ENCODE measurements at regions not wholly inside any gene's neighbourhood (a gene's known extent, or its start where the extent isn't known, plus 50 kb on each side); places are given as distances from the start of the nearest gene placed in this dataset.

DNA sequence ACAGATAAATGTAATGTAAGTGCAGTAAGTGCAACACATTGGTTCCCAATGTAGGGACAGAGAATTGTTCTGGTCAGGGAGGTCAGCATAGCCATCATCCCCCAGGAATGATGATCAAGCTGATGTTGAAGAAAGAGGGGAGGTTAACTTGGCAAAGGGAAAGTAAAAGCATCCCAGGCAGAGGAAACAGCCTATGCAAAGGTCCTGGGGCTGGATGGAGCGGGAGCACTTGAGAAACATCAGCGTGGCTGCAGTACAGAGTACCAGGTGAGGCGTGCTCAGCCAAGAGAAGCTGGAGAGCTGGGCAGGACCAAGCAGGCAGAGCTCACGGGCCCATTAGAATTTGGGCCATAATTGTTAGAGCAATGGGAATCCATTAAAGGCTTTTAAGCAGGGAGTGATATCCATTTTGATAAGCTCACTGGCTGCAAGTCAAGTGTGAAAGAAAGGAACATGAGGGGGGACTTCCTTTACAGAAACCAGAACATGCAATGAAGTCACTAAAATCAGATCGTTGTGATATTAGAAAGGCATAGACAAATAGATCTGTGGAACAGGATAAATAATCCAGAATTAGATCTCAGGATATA is 50.1 kb upstream of the HAND1 start:
- Histone ChIP-seq H3K36me3 (ENCODE audit: insufficient read depth, low read length) (no peaks in the 10 kb centered on the region), H2AFZ (ENCODE audit: low read depth, low read length) (no peak overlapping the region), H3K9me2 (ENCODE audit: insufficient read depth, low read length) (no peaks in the 10 kb centered on the region), H3K79me2 (replicated peaks; ENCODE audit: insufficient read depth, low read length) (no peaks in the 10 kb centered on the region), H3F3A (ENCODE audit: insufficient read depth, low read length, poor library complexity, severe bottlenecking) (no peaks in the 10 kb centered on the region), H3K27me3 (ENCODE audit: insufficient read depth, low read depth, low read length) (no peaks in the 10 kb centered on the region), H4K20me1 (ENCODE audit: insufficient read depth) (no peaks in the 10 kb centered on the region), H3K9ac (ENCODE audit: low read length) (no peak overlapping the region), H3K27ac (ENCODE audit: low read length) (no peak overlapping the region), H3K4me2 (ENCODE audit: low read length) (no peak overlapping the region), H3K4me3 (ENCODE audit: low read length) (no peak overlapping the region), H3K9me3 (ENCODE audit: low read length) (no peaks in the 10 kb centered on the region)
- no peak for TF ChIP-seq RAD21 (conservative IDR thresholded peaks at IDR 0.05)
- no peak for TF ChIP-seq MXI1 (conservative IDR thresholded peaks at IDR 0.05; ENCODE audit: poor library complexity, severe bottlenecking)
- TF ChIP-seq EZH2 (IDR thresholded peaks at IDR 0.05; ENCODE audit: borderline replicate concordance, insufficient read depth, low read length, poor library complexity, severe bottlenecking): no peak
- TF ChIP-seq POLR2AphosphoS5 (IDR thresholded peaks at IDR 0.05): no peak
- TF ChIP-seq TAF1 (IDR thresholded peaks at IDR 0.05; ENCODE audit: low read depth): no peak
- TF ChIP-seq, protein P1, sequence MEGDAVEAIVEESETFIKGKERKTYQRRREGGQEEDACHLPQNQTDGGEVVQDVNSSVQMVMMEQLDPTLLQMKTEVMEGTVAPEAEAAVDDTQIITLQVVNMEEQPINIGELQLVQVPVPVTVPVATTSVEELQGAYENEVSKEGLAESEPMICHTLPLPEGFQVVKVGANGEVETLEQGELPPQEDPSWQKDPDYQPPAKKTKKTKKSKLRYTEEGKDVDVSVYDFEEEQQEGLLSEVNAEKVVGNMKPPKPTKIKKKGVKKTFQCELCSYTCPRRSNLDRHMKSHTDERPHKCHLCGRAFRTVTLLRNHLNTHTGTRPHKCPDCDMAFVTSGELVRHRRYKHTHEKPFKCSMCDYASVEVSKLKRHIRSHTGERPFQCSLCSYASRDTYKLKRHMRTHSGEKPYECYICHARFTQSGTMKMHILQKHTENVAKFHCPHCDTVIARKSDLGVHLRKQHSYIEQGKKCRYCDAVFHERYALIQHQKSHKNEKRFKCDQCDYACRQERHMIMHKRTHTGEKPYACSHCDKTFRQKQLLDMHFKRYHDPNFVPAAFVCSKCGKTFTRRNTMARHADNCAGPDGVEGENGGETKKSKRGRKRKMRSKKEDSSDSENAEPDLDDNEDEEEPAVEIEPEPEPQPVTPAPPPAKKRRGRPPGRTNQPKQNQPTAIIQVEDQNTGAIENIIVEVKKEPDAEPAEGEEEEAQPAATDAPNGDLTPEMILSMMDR (IDR thresholded peaks at IDR 0.05; ENCODE audit: poor library complexity, severe bottlenecking): no peak
- TF ChIP-seq REST (IDR thresholded peaks at IDR 0.05; ENCODE audit: borderline replicate concordance): no peak
- TF ChIP-seq SMC3 (conservative IDR thresholded peaks at IDR 0.05; ENCODE audit: poor library complexity): no peak

Small RNA genes lying in the stretch of these regions (small RNA-seq; reads per million reads assigned to genes)
- gene MIR1303 (0 reads per million in 3 experiments), gene MIR3141 (0 reads per million in 3 experiments)
